ENCODE measurements at regions not wholly inside any gene's neighbourhood (a gene's known extent, or its start where the extent isn't known, plus 50 kb on each side); places are given as distances from the start of the nearest gene placed in this dataset.

DNA sequence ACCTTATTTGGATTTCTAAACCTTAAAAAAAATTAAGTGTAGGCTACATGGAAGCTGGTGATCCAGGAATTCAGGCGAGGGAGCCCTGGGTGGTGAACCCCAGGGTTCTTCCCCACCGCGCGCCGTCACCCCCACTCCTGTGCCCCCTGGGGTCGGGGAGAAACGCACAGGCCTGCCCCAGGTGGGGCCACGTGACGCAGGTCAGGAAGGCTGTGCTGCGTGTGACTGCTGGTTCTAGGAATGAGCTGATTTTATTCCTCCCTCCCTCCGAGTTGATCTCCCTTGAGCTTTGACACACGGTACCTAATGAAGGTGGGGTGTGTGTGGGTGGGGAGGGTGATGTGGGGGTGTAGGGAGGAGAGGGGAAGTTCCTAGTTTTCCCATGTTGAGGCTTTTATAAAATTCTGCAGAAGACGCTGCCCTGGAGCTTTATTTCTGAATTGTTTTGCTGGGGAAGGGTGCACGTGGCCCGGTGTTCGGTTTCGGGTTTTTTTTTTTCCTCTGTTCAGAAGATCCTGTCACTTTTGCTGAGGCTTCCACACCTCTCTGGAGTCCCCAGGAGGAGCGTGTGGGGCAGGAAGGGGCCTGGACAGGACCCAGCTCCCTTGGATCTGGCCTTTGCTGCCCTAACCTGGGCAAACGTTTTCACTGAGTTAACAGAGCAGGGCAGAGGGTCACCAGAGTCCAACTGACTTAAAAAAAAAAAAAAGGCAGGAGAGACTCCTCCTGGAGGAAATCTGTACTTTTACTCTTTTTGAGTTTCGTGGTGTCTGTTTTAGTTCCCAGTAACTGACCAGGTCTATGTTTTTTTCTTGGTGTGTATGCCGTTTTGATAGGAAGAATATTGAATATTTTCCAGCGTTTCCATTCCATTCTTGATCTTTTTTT, 55.8 kb upstream of the GSE1 start:
- H2BK15ac ChIP-seq (ENCODE audit: low read depth, low read length): no peak overlapping the region
- dilution Hi-C loops (cut with HindIII; ENCODE audit: low sequenced_read_pairs, unreplicated experiment): no loop called here
- H4K8ac ChIP-seq (ENCODE audit: low read depth in 2 of 2, low read length in 2 of 2): peak overlapping the region in 1 of 2 experiments; percentile 30; a peak in 1 of 4 replicates
- H2AK9ac ChIP-seq (replicated peaks; ENCODE audit: low read depth, low read length, poor library complexity): peak overlapping the region; percentile 59
- H4K5ac ChIP-seq (ENCODE audit: low read depth, low read length): no peak overlapping the region
- H2BK20ac ChIP-seq (ENCODE audit: low read depth, low read length): 0 out of 2 replicates have a peak overlapping the region, but pooled peaks have one; percentile 1
- ChIA-PET POLR2A (ENCODE audit: unreplicated experiment) (interaction anchor here (0.5 to 0.9 kb wide), 2 partner anchors 9 to 17 kb away, joined by 3 to 4 read pairs; no protein-coding TSS in a partner anchor), CTCF (interaction anchor here (0.5 to 1.3 kb wide), 4 partner anchors 27 to 304 kb away, joined by 3 to 6 read pairs (median 3); no protein-coding TSS in a partner anchor)
- peaks cover 60% of the 10 kb centered on the region for H4K20me1 ChIP-seq (ENCODE audit: insufficient read depth, low read length)
- H3K23ac ChIP-seq (ENCODE audit: low read depth, low read length): peak overlapping the region; percentile 54; the same call in 1 of the 2 replicates
- in situ Hi-C loops (cut with MboI; ENCODE audit: low sequenced_read_pairs): no loop called here
- ATAC-seq (ENCODE audit: low read depth) (no peak), DNase-seq (no peak)
- no peaks in the 10 kb centered on the region for H3K36me3 ChIP-seq (ENCODE audit: control insufficient read depth, insufficient read depth, low read length)
- no peaks in the 10 kb centered on the region for H3K9me1 ChIP-seq (ENCODE audit: insufficient read depth, low read length)
- H2AK5ac ChIP-seq (ENCODE audit: low read depth, low read length): peak overlapping the region; percentile 47; the same call in 1 of the 2 replicates
- H4K91ac ChIP-seq (ENCODE audit: insufficient read depth, low read depth, low read length): no peak overlapping the region; the same call in 1 of the 2 replicates
- no peak overlapping the region for H2BK5ac ChIP-seq (ENCODE audit: low read depth, low read length, poor library complexity, severe bottlenecking)
- no peak overlapping the region; the same call in 1 of the 2 replicates for H3K56ac ChIP-seq (ENCODE audit: extremely low read depth, insufficient read depth, low read length)
- H3K79me1 ChIP-seq (ENCODE audit: low read depth in 1 of 2, low read length in 2 of 2): peaks cover 4 to 74% of the 10 kb centered on the region in 2 experiments; a peak in 3 of 4 replicates
- H3K4me3 ChIP-seq (ENCODE audit: insufficient read depth, low read depth, low read length): peak overlapping the region; percentile 93
- H3K27ac ChIP-seq (ENCODE audit: insufficient read depth, low read length): peak overlapping the region; percentile 25
- no peak overlapping the region for H3K18ac ChIP-seq (ENCODE audit: low read depth, low read length)
- peaks cover 10% of the 10 kb centered on the region for H3K4me1 ChIP-seq (ENCODE audit: control insufficient read depth, insufficient read depth, low read length)
- H2BK120ac ChIP-seq (ENCODE audit: low read depth, low read length): no peak overlapping the region
- peak overlapping the region; percentile 41 for H3K9ac ChIP-seq (ENCODE audit: low read depth, low read length)
- no TSS peak for BruUV-seq (replicated peaks)
- H3K14ac ChIP-seq (replicated peaks; ENCODE audit: low read depth, low read length): peak overlapping the region; percentile 44
- TF ChIP-seq MXI1 (IDR thresholded peaks at IDR 0.05; ENCODE audit: borderline replicate concordance, low read depth, low read length) (0 out of 2 replicates have a peak, but pooled peaks have one; percentile 40), CHD1 (IDR thresholded peaks at IDR 0.05; ENCODE audit: low read depth, low read length) (no peak)
- TF ChIP-seq, protein P1, sequence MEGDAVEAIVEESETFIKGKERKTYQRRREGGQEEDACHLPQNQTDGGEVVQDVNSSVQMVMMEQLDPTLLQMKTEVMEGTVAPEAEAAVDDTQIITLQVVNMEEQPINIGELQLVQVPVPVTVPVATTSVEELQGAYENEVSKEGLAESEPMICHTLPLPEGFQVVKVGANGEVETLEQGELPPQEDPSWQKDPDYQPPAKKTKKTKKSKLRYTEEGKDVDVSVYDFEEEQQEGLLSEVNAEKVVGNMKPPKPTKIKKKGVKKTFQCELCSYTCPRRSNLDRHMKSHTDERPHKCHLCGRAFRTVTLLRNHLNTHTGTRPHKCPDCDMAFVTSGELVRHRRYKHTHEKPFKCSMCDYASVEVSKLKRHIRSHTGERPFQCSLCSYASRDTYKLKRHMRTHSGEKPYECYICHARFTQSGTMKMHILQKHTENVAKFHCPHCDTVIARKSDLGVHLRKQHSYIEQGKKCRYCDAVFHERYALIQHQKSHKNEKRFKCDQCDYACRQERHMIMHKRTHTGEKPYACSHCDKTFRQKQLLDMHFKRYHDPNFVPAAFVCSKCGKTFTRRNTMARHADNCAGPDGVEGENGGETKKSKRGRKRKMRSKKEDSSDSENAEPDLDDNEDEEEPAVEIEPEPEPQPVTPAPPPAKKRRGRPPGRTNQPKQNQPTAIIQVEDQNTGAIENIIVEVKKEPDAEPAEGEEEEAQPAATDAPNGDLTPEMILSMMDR (conservative IDR thresholded peaks at IDR 0.05; ENCODE audit: low read depth, low read length): 0 out of 2 replicates have a peak, but pooled peaks have one; percentile 6
- TF ChIP-seq, protein P2, sequence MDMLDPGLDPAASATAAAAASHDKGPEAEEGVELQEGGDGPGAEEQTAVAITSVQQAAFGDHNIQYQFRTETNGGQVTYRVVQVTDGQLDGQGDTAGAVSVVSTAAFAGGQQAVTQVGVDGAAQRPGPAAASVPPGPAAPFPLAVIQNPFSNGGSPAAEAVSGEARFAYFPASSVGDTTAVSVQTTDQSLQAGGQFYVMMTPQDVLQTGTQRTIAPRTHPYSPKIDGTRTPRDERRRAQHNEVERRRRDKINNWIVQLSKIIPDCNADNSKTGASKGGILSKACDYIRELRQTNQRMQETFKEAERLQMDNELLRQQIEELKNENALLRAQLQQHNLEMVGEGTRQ (IDR thresholded peaks at IDR 0.05; ENCODE audit: low read depth, low read length): peak; percentile 77
- WGBS, 2 experiments (ENCODE audit: extremely low coverage in 2 of 2, insufficient read length in 1 of 2): 0% methylated on average over 1 of the region's 22 CpGs; no CpG with 5 or more reads in 1 of the 2 experiments
- H2AFZ ChIP-seq (replicated peaks; ENCODE audit: low read length, poor library complexity): peak overlapping the region; percentile 62
- peak overlapping the region; percentile 24 for H3K4ac ChIP-seq (ENCODE audit: low read depth, low read length)
- intact Hi-C loops (cut with micrococcal nuclease): loop anchor here (5.0 to 10.0 kb wide), 2 partner anchors 135 to 163 kb away; no protein-coding TSS in a partner anchor
- no peaks in the 10 kb centered on the region for H3K27me3 ChIP-seq (ENCODE audit: control insufficient read depth, insufficient read depth, low read length)
- peak overlapping the region; percentile 81 for H3K4me2 ChIP-seq (ENCODE audit: low read depth, low read length)
- no peaks in the 10 kb centered on the region for H3K9me3 ChIP-seq (ENCODE audit: control insufficient read depth, insufficient read depth, low read length)

All from IMR-90 (cell line).